Neural cell (in vitro differentiated cells): ENCODE measurements at regions not wholly inside any gene's neighbourhood (a gene's known extent, or its start where the extent isn't known, plus 50 kb on each side); places are given as distances from the start of the nearest gene placed in this dataset.

Source experiments
- CTCF ChIP-seq: fragments of 450-650 bp; IDR thresholded peaks from 2 replicates; pipeline ENCODE4 v1.5.1; 2014; ENCODE audit warnings: antibody characterized with exemption, mild to moderate bottlenecking, moderate library complexity; ENCODE audit not compliant: poor library complexity, severe bottlenecking
- EP300 ChIP-seq: fragments of 450-650 bp; conservative IDR thresholded peaks from 2 replicates; pipeline ENCODE4 v1.6.1; 2014; ENCODE audit warnings: antibody characterized with exemption, mild to moderate bottlenecking, moderate library complexity; ENCODE audit not compliant: poor library complexity, severe bottlenecking
- EZH2 ChIP-seq: fragments of 200-600, 300-800 bp; shearing (Covaris generic), sonication (generic); IDR thresholded peaks from 2 replicates; pipeline ENCODE4 v1.6.1; 2014; ENCODE audit warnings: antibody characterized with exemption, low read length, borderline replicate concordance, mild to moderate bottlenecking; ENCODE audit not compliant: insufficient read depth, poor library complexity, severe bottlenecking
- POLR2AphosphoS5 ChIP-seq: IDR thresholded peaks from 2 replicates; pipeline ENCODE4 v1.6.1; 2012

GRCh38 chr12:85357609-85358008, 77.6 kb downstream of the ALX1 start:
- TF ChIP-seq CTCF (no peak), EP300 (no peak), EZH2 (no peak), POLR2AphosphoS5 (no peak)
